ENCODE measurements at regions not wholly inside any gene's neighbourhood (a gene's known extent, or its start where the extent isn't known, plus 50 kb on each side); places are given as distances from the start of the nearest gene placed in this dataset.

GRCh38 chr15:45759936-45760335 lies 125.1 kb downstream of the SQOR start:
- Mint-ChIP-seq H3K27ac (no peak overlapping the region), H3K9me3 (ENCODE audit: insufficient read depth) (no peaks in the 10 kb centered on the region), H3K27me3 (peaks cover 27% of the 10 kb centered on the region), H3K4me3 (no peak overlapping the region), H3K4me1 (no peaks in the 10 kb centered on the region)
- Histone ChIP-seq H3K4me2 (replicated peaks; ENCODE audit: low read depth, low read length, poor library complexity, severe bottlenecking) (no peak overlapping the region), H4K20me1 (ENCODE audit: control insufficient read depth, insufficient read depth, low read length, poor library complexity, severe bottlenecking) (no peaks in the 10 kb centered on the region), H3K79me2 (ENCODE audit: control insufficient read depth, insufficient read depth, low read length) (no peaks in the 10 kb centered on the region), H3K4me1 (ENCODE audit: control insufficient read depth in 2 of 2, insufficient read depth in 2 of 2, low read length in 2 of 2) (no peaks in the 10 kb centered on the region), H2AFZ (ENCODE audit: insufficient read depth, low read depth, low read length, poor library complexity, severe bottlenecking) (no peak overlapping the region), H3K9ac (ENCODE audit: low read length) (no peak overlapping the region), H3K4me3 (ENCODE audit: control extremely low read depth in 1 of 5, extremely low read depth in 1 of 5, insufficient read depth in 1 of 5, low read depth in 2 of 5, low read length in 4 of 5) (no peak overlapping the region), H3K36me3 (replicated peaks in 1 of 2; ENCODE audit: control extremely low read depth in 1 of 2, control insufficient read depth in 1 of 2, extremely low read depth in 1 of 2, insufficient read depth in 2 of 2, low read length in 1 of 2) (no peaks in the 10 kb centered on the region), H3K27me3 (replicated peaks in 1 of 4; ENCODE audit: control extremely low read depth in 1 of 4, control insufficient read depth in 3 of 4, insufficient read depth in 4 of 4, low read length in 3 of 4) (peaks cover 0 to 10% (median 0%) of the 10 kb centered on the region in 4 experiments), H3K9me3 (ENCODE audit: control extremely low read depth in 1 of 3, control insufficient read depth in 2 of 3, insufficient read depth in 1 of 3, low read length in 2 of 3) (no peaks in the 10 kb centered on the region), H3K27ac (ENCODE audit: low read length in 2 of 2) (no peak overlapping the region)
- intact Hi-C loops (cut with micrococcal nuclease): no loop called here
- DNase-seq (no peak), ATAC-seq (ENCODE audit: low read depth) (no peak)
- ChIA-PET CTCF (interaction anchor here (0.8 kb wide), 1 partner anchor 53 kb away, joined by 4 read pairs; no protein-coding TSS in a partner anchor), POLR2A (no interaction called here)
- 47% methylated on average over 2 of the region's 3 CpGs for WGBS (ENCODE audit: insufficient coverage)
- TF ChIP-seq CTCF (IDR thresholded peaks at IDR 0.05) (no peak), EZH2 (IDR thresholded peaks at IDR 0.05; ENCODE audit: borderline replicate concordance, insufficient read depth, low read depth, low read length, poor library complexity, severe bottlenecking) (no peak)

- H3K4me3 ChIP-seq (ENCODE audit: control extremely low read depth in 1 of 5, extremely low read depth in 1 of 5, insufficient read depth in 1 of 5, low read depth in 2 of 5, low read length in 4 of 5): no peak overlapping the region
- Mint-ChIP-seq H3K27me3 (peaks cover 15% of the 10 kb centered on the region), H3K9me3 (ENCODE audit: insufficient read depth) (peaks cover 2% of the 10 kb centered on the region), H3K27ac (no peak overlapping the region), H3K4me1 (no peaks in the 10 kb centered on the region), H3K4me3 (no peak overlapping the region)
- H2AFZ ChIP-seq (ENCODE audit: insufficient read depth, low read depth, low read length, poor library complexity, severe bottlenecking): no peak overlapping the region
- DNase-seq: no peak
- no peak for ATAC-seq (ENCODE audit: low read depth)
- H3K9me3 ChIP-seq (ENCODE audit: control extremely low read depth in 1 of 3, control insufficient read depth in 2 of 3, insufficient read depth in 1 of 3, low read length in 2 of 3): no peaks in the 10 kb centered on the region
- H3K79me2 ChIP-seq (ENCODE audit: control insufficient read depth, insufficient read depth, low read length): no peaks in the 10 kb centered on the region
- H3K27ac ChIP-seq (ENCODE audit: low read length in 2 of 2): no peak overlapping the region
- H3K27me3 ChIP-seq (replicated peaks in 1 of 4; ENCODE audit: control extremely low read depth in 1 of 4, control insufficient read depth in 3 of 4, insufficient read depth in 4 of 4, low read length in 3 of 4): peaks cover 0 to 10% (median 0%) of the 10 kb centered on the region in 4 experiments
- 67% methylated on average over 1 of the region's 1 CpG for WGBS (ENCODE audit: insufficient coverage)
- H4K20me1 ChIP-seq (ENCODE audit: control insufficient read depth, insufficient read depth, low read length, poor library complexity, severe bottlenecking): no peaks in the 10 kb centered on the region
- no peak overlapping the region for H3K9ac ChIP-seq (ENCODE audit: low read length)
- no peak for TF ChIP-seq EZH2 (IDR thresholded peaks at IDR 0.05; ENCODE audit: borderline replicate concordance, insufficient read depth, low read depth, low read length, poor library complexity, severe bottlenecking)
- no peak for TF ChIP-seq CTCF (IDR thresholded peaks at IDR 0.05)
- no peak overlapping the region for H3K4me2 ChIP-seq (replicated peaks; ENCODE audit: low read depth, low read length, poor library complexity, severe bottlenecking)
- ChIA-PET CTCF (no interaction called here), POLR2A (no interaction called here)
- no peaks in the 10 kb centered on the region for H3K36me3 ChIP-seq (replicated peaks in 1 of 2; ENCODE audit: control extremely low read depth in 1 of 2, control insufficient read depth in 1 of 2, extremely low read depth in 1 of 2, insufficient read depth in 2 of 2, low read length in 1 of 2)
- intact Hi-C loops (cut with micrococcal nuclease): no loop called here
- no peaks in the 10 kb centered on the region for H3K4me1 ChIP-seq (ENCODE audit: control insufficient read depth in 2 of 2, insufficient read depth in 2 of 2, low read length in 2 of 2)
Observed at GRCh38 chr15:45762726-45763125, 127.9 kb downstream of the SQOR start.

All from B cell (primary cell).